GM13977 (cell line): ENCODE measurements at regions not wholly inside any gene's neighbourhood (a gene's known extent, or its start where the extent isn't known, plus 50 kb on each side); places are given as distances from the start of the nearest gene placed in this dataset.

Experiments used
- DNase-seq: peaks from one replicate; pipeline ENCODE4 v3.0.0; 2012; ENCODE audit warnings: low spot score
- in situ Hi-C: fragments of 300-500 bp; cut with MboI; formaldehyde crosslinking; loops from one replicate; pipeline ENCODE4 v1.12.0; 2022; ENCODE audit warnings: low sequenced_read_pairs, low pct_unique_long_range_greater_than_20kb, mixed read lengths, inconsistent platforms; ENCODE audit not compliant: unreplicated experiment
- TF ChIP-seq, protein P1 (sequence below): IDR thresholded peaks from 2 replicates; pipeline ENCODE4 v1.5.1; 2012; ENCODE audit warnings: mild to moderate bottlenecking, control low read depth; ENCODE audit not compliant: insufficient read depth; ENCODE audit errors: extremely low read depth, missing control alignments

DNA sequence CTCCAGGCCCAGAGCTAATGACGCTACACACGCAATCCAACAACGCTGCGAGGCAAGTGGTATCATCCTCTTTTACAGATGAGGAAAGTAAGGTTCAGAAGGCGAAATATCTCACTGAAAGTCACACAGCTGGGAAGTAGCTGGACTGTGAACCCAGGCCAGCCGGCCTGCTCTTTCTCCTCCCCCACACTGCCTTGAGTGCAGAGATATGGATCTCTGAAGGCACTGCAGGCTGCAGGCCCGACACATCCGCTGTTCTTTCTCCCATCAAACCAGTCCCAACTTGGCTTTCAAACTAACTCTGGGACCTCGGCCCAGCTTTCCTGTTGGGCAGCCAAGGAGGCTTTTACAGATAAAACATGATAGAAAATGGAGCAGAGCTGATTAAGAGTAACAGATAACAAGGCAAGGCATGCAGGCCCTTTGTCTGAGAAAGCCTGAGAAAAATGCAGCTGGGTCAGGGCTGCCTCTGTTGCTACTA is 64.0 kb upstream of the PTPRJ start:
- TF ChIP-seq, protein P1, sequence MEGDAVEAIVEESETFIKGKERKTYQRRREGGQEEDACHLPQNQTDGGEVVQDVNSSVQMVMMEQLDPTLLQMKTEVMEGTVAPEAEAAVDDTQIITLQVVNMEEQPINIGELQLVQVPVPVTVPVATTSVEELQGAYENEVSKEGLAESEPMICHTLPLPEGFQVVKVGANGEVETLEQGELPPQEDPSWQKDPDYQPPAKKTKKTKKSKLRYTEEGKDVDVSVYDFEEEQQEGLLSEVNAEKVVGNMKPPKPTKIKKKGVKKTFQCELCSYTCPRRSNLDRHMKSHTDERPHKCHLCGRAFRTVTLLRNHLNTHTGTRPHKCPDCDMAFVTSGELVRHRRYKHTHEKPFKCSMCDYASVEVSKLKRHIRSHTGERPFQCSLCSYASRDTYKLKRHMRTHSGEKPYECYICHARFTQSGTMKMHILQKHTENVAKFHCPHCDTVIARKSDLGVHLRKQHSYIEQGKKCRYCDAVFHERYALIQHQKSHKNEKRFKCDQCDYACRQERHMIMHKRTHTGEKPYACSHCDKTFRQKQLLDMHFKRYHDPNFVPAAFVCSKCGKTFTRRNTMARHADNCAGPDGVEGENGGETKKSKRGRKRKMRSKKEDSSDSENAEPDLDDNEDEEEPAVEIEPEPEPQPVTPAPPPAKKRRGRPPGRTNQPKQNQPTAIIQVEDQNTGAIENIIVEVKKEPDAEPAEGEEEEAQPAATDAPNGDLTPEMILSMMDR: no peak
- in situ Hi-C loops: no loop called here
- no peak for DNase-seq

DNA sequence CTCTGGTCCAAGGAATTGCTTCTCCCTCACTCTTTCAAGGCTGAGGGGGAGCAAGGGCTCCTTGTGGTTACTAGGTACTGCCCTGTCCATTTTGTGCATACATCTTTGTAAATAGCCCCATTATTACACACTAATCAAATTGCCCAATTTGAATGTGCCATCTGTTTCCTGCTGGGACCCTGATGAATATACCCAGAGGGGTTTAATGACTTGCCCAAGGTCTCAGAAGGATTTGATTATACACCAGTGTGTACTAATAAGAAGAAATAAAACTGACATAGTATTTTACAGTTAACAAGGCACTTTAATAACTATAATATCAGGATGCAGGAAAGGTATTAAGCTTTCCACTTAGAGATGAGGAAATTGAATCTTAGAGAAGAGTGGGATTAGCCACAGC is 64.6 kb upstream of the PTPRJ start:
- DNase-seq: no peak
- in situ Hi-C loops: no loop called here
- TF ChIP-seq, protein P1: no peak

DNA sequence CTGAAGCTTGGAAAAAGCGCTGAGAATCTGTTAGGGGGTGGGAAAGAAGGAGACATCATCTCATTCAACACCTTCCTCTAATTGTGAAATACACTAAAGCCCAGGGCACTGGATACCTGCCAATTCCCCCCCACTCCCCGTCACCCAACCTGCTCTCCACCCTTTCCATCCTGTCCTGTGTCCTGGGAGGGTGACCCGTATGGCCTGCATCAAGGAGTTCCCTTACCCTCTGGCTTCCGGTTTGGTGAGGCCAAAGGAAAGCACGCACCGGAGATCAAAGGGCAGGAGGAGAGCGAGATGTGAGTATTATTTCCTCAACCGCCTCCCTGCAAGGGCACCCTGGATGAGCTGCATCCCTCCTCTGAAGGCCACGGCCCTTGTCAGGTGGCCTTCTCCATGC is 65.0 kb upstream of the PTPRJ start:
- TF ChIP-seq, protein P1: no peak
- in situ Hi-C loops: no loop called here
- DNase-seq: no peak

- no peak for DNase-seq
- in situ Hi-C loops: no loop called here
- TF ChIP-seq, protein P1: no peak
These were observed 65.6 kb upstream of the PTPRJ start for GRCh38 chr11:47914743-47915142.

GRCh38 chr11:47913529-47914244 is 65.5 kb upstream of the NUP160 start:
- TF ChIP-seq, protein P1: no peak
- no peak for DNase-seq
- in situ Hi-C loops: no loop called here

DNA sequence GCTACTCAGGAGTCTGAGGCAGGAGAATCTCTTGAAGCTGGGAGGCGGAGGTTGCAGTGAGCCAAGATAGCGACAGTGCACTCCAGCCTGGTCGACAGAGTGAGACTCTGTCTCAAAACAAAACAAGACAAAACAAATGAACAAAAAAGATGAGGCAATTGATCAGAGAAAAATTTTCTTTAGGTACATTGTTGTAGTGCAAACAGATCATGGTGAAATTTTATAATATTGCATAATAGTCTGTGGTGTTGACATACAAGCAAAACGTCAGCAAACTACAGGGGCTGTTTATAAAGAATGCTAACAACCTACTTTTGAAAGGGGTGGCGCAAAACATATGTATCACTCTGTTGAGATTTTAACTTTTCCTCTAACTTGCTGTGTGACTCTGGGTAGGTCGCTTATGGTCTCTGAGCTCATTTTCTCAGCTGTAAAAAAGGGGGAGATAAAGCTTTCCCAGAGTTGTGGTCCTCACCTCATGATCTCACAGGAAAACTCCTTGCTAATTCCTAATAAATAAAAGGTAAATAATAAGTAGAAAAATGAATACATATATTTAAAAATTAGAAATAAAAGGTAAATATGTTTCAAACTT is 64.8 kb upstream of the NUP160 start:
- no peak for DNase-seq
- in situ Hi-C loops: no loop called here

More for the DNA sequence above, 64.8 kb upstream of the NUP160 start:
- TF ChIP-seq, protein P1: no peak
